ENCODE measurements at regions not wholly inside any gene's neighbourhood (a gene's known extent, or its start where the extent isn't known, plus 50 kb on each side); places are given as distances from the start of the nearest gene placed in this dataset.

DNA sequence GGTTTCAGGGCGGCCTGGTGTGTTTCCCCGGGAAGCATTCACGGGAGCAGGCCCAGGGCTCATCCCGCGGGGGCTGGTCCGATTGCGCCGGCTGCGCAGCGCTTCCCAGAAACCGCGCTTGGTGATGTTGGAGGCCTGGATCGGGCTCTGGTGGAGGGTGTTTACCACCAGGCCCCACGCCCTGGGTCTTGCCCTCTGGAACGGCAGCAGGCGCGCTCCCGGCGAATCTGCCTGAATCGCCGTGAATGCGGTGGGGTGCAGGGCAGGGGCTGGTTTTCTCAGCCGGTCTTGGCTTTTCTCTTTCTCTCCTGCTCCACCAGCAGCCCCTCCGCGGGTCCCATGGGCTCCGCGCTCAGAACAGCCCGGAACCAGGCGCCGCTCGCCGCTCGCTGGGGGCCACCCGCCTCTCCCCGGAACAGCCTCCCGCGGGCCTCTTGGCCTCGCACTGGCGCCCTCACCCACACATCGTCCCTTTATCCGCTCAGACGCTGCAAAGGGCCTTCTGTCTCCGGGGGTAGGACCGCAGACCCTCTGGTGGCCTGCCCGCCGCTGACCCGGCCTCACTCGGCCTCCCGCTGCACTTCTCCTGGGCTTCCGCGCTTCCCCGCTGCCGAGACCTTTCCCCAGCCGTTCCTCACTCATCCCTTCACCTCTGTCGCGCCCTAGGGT is 69.4 kb upstream of the GJB6 start:
- TF ChIP-seq FOXK2 (IDR thresholded peaks at IDR 0.05) (no peak), LEF1 (IDR thresholded peaks at IDR 0.05; ENCODE audit: borderline replicate concordance) (no peak)
